A673 (cell line): ENCODE measurements at regions not wholly inside any gene's neighbourhood (a gene's known extent, or its start where the extent isn't known, plus 50 kb on each side); places are given as distances from the start of the nearest gene placed in this dataset.

Experiments
- BruUV-seq: library from RNA; stranded (reverse); fragments of 400-500 nt; replicated peaks from 2 replicates; lab custom pipeline; 2021; lab: Mats Ljungman, UMichigan
- CTCF ChIA-PET: fragments of 300-600 bp; sonication (Branson Sonifier 250); formaldehyde crosslinking; loops from one replicate; lab custom pipeline; 2022; ENCODE audit warnings: antibody characterized with exemption; lab: Charles Lee
- POLR2A ChIA-PET: fragments of 300-600 bp; sonication (Branson Sonifier 250); formaldehyde crosslinking; loops from one replicate; lab custom pipeline; 2022; ENCODE audit warnings: antibody characterized with exemption; ENCODE audit not compliant: low non-redundant PET; lab: Charles Lee
- DNase-seq: peaks from one replicate; pipeline ENCODE4 v3.0.0-alpha.2; 2015; ENCODE audit warnings: low spot score
- H3K27ac ChIP-seq: fragments of 200-600 bp; sonication (generic); 2 replicates; pipeline ENCODE4 v1.5.1; 2016; ENCODE audit warnings: mixed run types, low read depth, mild to moderate bottlenecking, mixed read lengths, antibody characterized with exemption, low read length; ENCODE audit not compliant: poor library complexity, severe bottlenecking
- H3K27me3 ChIP-seq: fragments of 200-600 bp; sonication (generic); replicated peaks from 2 replicates; pipeline ENCODE4 v1.6.1; 2017; ENCODE audit warnings: mixed run types, low read depth, mild to moderate bottlenecking, mixed read lengths, antibody characterized with exemption, low read length; ENCODE audit not compliant: insufficient read depth, poor library complexity
- H3K36me3 ChIP-seq: fragments of 200-600 bp; sonication (generic); 2 replicates; pipeline ENCODE4 v1.6.1; 2016; ENCODE audit warnings: mixed run types, mild to moderate bottlenecking, mixed read lengths, antibody characterized with exemption, low read length; ENCODE audit not compliant: insufficient read depth, poor library complexity, severe bottlenecking
- H3K4me1 ChIP-seq: fragments of 200-600 bp; sonication (generic); 2 replicates; pipeline ENCODE4 v1.6.1; 2017; ENCODE audit warnings: mixed run types, mild to moderate bottlenecking, mixed read lengths, antibody characterized with exemption, low read length; ENCODE audit not compliant: insufficient read depth, poor library complexity, severe bottlenecking
- H3K4me3 ChIP-seq: fragments of 200-600 bp; sonication (generic); 2 replicates; pipeline ENCODE4 v1.5.1; 2016; ENCODE audit warnings: low read depth, mixed run types, mild to moderate bottlenecking, mixed read lengths, low read length; ENCODE audit not compliant: poor library complexity, severe bottlenecking
- H3K9me3 ChIP-seq: fragments of 200-600 bp; sonication (generic); 2 replicates; pipeline ENCODE4 v1.6.1; 2016; ENCODE audit warnings: mixed run types, low read depth, mild to moderate bottlenecking, mixed read lengths, antibody characterized with exemption, low read length; ENCODE audit not compliant: poor library complexity, severe bottlenecking
- CTCF ChIP-seq: fragments of 300-800, 200-600 bp; sonication (generic); conservative IDR thresholded peaks from 2 replicates; pipeline ENCODE4 v1.5.1; 2017; ENCODE audit warnings: low read depth, mild to moderate bottlenecking, antibody characterized with exemption, low read length, moderate library complexity, mixed read lengths
- EZH2 ChIP-seq: fragments of 200-600 bp; sonication (generic); IDR thresholded peaks from 2 replicates; pipeline ENCODE4 v1.6.1; 2017; ENCODE audit warnings: borderline replicate concordance, low read depth, mild to moderate bottlenecking, mixed read lengths, antibody characterized with exemption, low read length; ENCODE audit not compliant: poor library complexity, severe bottlenecking
- intact Hi-C: fragments of 100-400 bp; cut with micrococcal nuclease; formaldehyde crosslinking; loops from one replicate; pipeline ENCODE4 v1.10.0; 2022; ENCODE audit not compliant: unreplicated experiment

- POLR2A ChIA-PET = no interaction called here
- DNase-seq = no peak
- Histone ChIP-seq H3K4me1 (no peaks in the 10 kb centered on the region), H3K36me3 (no peaks in the 10 kb centered on the region), H3K27me3 (no peaks in the 10 kb centered on the region), H3K4me3 (no peak overlapping the region), H3K27ac (no peak overlapping the region), H3K9me3 (no peaks in the 10 kb centered on the region)
- TF ChIP-seq CTCF (no peak), EZH2 (no peak)
- BruUV-seq = no TSS peak
- intact Hi-C loops = no loop called here
- CTCF ChIA-PET = no interaction called here
Observed at GRCh38 chr1:238767321-238767720, 619.0 kb upstream of the CHRM3 start.

GRCh38 chr1:238764779-238765178, 621.6 kb upstream of the CHRM3 start:
- DNase-seq = no peak
- Histone ChIP-seq H3K27me3 (no peaks in the 10 kb centered on the region), H3K9me3 (no peaks in the 10 kb centered on the region), H3K4me1 (no peaks in the 10 kb centered on the region), H3K27ac (no peak overlapping the region), H3K36me3 (no peaks in the 10 kb centered on the region), H3K4me3 (no peak overlapping the region)
- POLR2A ChIA-PET = no interaction called here
- CTCF ChIA-PET = no interaction called here
- intact Hi-C loops = no loop called here
- no TSS peak for BruUV-seq
- TF ChIP-seq EZH2 (no peak), CTCF (no peak)

GRCh38 chr1:238753252-238753651, 633.1 kb upstream of the CHRM3 start:
- BruUV-seq = no TSS peak
- no peak overlapping the region for H3K4me3 ChIP-seq
- CTCF ChIA-PET = no interaction called here
- H3K4me1 ChIP-seq = no peaks in the 10 kb centered on the region
- POLR2A ChIA-PET = no interaction called here
- H3K27me3 ChIP-seq = no peaks in the 10 kb centered on the region
- no peaks in the 10 kb centered on the region for H3K36me3 ChIP-seq
- H3K9me3 ChIP-seq = no peaks in the 10 kb centered on the region
- intact Hi-C loops = no loop called here
- DNase-seq = no peak
- H3K27ac ChIP-seq = no peak overlapping the region
- TF ChIP-seq CTCF (no peak), EZH2 (no peak)
